ENCODE measurements at regions not wholly inside any gene's neighbourhood (a gene's known extent, or its start where the extent isn't known, plus 50 kb on each side); places are given as distances from the start of the nearest gene placed in this dataset.

GRCh38 chr2:57444752-57445430 is 601.7 kb upstream of the VRK2 start:
- TF ChIP-seq CTCF (IDR thresholded peaks at IDR 0.05; ENCODE audit: low read depth, low read length), result no peak

GRCh38 chr2:57448816-57449215 is 597.8 kb upstream of the VRK2 start:
- in situ Hi-C loops (cut with HindIII; ENCODE audit: low sequenced_read_pairs), result no loop called here

More at GRCh38 chr2:57444752-57445430, 601.7 kb upstream of the VRK2 start:
- DNase-seq (ENCODE audit: low read depth, low spot score), result no peak
- H3K4me3 ChIP-seq (ENCODE audit: low read depth, low read length), result no peak overlapping the region
- in situ Hi-C loops (cut with HindIII; ENCODE audit: low sequenced_read_pairs), result no loop called here

GRCh38 chr2:57450170-57450569 is 596.4 kb upstream of the VRK2 start:
- no peak for DNase-seq (ENCODE audit: low read depth, low spot score)
- in situ Hi-C loops (cut with HindIII; ENCODE audit: low sequenced_read_pairs), result no loop called here

More at GRCh38 chr2:57448816-57449215, 597.8 kb upstream of the VRK2 start:
- no peak for DNase-seq (ENCODE audit: low read depth, low spot score)
- TF ChIP-seq CTCF (IDR thresholded peaks at IDR 0.05; ENCODE audit: low read depth, low read length), result no peak
- no peak overlapping the region for H3K4me3 ChIP-seq (ENCODE audit: low read depth, low read length)

GRCh38 chr2:57452634-57453033 is 594.0 kb upstream of the VRK2 start:
- TF ChIP-seq CTCF (IDR thresholded peaks at IDR 0.05; ENCODE audit: low read depth, low read length), result no peak
- DNase-seq (ENCODE audit: low read depth, low spot score), result no peak
- in situ Hi-C loops (cut with HindIII; ENCODE audit: low sequenced_read_pairs), result no loop called here
- no peak overlapping the region for H3K4me3 ChIP-seq (ENCODE audit: low read depth, low read length)

More at GRCh38 chr2:57450170-57450569, 596.4 kb upstream of the VRK2 start:
- no peak overlapping the region for H3K4me3 ChIP-seq (ENCODE audit: low read depth, low read length)
- no peak for TF ChIP-seq CTCF (IDR thresholded peaks at IDR 0.05; ENCODE audit: low read depth, low read length)

- in situ Hi-C loops (cut with HindIII; ENCODE audit: low sequenced_read_pairs), result no loop called here
- no peak for TF ChIP-seq CTCF (IDR thresholded peaks at IDR 0.05; ENCODE audit: low read depth, low read length)
- no peak for DNase-seq (ENCODE audit: low read depth, low spot score)
- no peak overlapping the region for H3K4me3 ChIP-seq (ENCODE audit: low read depth, low read length)
Observed at GRCh38 chr2:57453945-57454344, 592.7 kb upstream of the VRK2 start.

- in situ Hi-C loops (cut with HindIII; ENCODE audit: low sequenced_read_pairs), result no loop called here
- no peak for TF ChIP-seq CTCF (IDR thresholded peaks at IDR 0.05; ENCODE audit: low read depth, low read length)
- H3K4me3 ChIP-seq (ENCODE audit: low read depth, low read length), result no peak overlapping the region
- no peak for DNase-seq (ENCODE audit: low read depth, low spot score)
Observed at GRCh38 chr2:57460396-57461276, 586.0 kb upstream of the VRK2 start.

Data from astrocyte of the spinal cord (primary cell).